Right lobe of liver (tissue), 6 donors: ENCODE measurements at regions not wholly inside any gene's neighbourhood (a gene's known extent, or its start where the extent isn't known, plus 50 kb on each side); places are given as distances from the start of the nearest gene placed in this dataset.
"Not testable (repeated sequence)": the region's sequence is repeated elsewhere in the genome, so short reads cannot be mapped to it uniquely, and the experiment has no call there.

Experiments
- ATAC-seq, 4 donors: fragments of 200-7000 bp; cut with Tn5 transposase; one replicate each; pipeline ENCODE4 v1.9.1; 2020; ENCODE audit warnings: mild to moderate bottlenecking in 4 of 4, moderate library complexity in 4 of 4
- DNase-seq, 3 donors: peaks; one replicate each; pipeline ENCODE4 v3.0.0-alpha.2; 2020
- H3K27ac ChIP-seq, 3 donors: fragments of 200-600 bp; one replicate each; pipeline ENCODE4 v1.8.0; 2022
- H3K27me3 ChIP-seq, 2 donors: fragments of 200-600 bp; one replicate each; pipeline ENCODE4 v1.8.0; 2022
- H3K36me3 ChIP-seq, 4 donors: fragments of 200-600 bp; sonication (generic) in 1 of 4; one replicate each; pipeline versions ENCODE4 v1.5.1 to v1.8.0; 2017 to 2022; ENCODE audit warnings: control low read depth in 1 of 4
- H3K4me1 ChIP-seq, 4 donors: fragments of 200-600 bp; sonication (generic) in 1 of 4; one replicate each; pipeline versions ENCODE4 v1.5.1 to v1.8.0; 2017 to 2022; ENCODE audit warnings: control low read depth in 1 of 4
- H3K4me3 ChIP-seq, 3 donors: fragments of 200-600 bp; one replicate each; pipeline ENCODE4 v1.8.0; 2022
- H3K9me3 ChIP-seq, 4 donors: fragments of 200-600 bp; sonication (generic) in 1 of 4; one replicate each; pipeline versions ENCODE4 v1.5.1 to v1.8.0; 2017 to 2022; ENCODE audit warnings: control low read depth in 1 of 4
- POLR2A ChIP-seq: fragments of 450-650 bp; IDR thresholded peaks from one replicate; pipeline ENCODE4 v1.6.1; 2017; ENCODE audit warnings: antibody characterized with exemption, mild to moderate bottlenecking
- WGBS: methylation state at CpG from one replicate; pipeline ENCODE4 v1.1.6; 2018; ENCODE audit warnings: low coverage, low lambda C conversion rate; ENCODE audit not compliant: insufficient coverage; ENCODE audit errors: missing lambda C conversion rate; 5-methylcytosine and 5-hydroxymethylcytosine counted together
- intact Hi-C, 2 donors: fragments of 100-400 bp; cut with DNase I; formaldehyde crosslinking; loops; one replicate each; pipeline versions ENCODE4 v1.11.2 to v1.14.1; 2022
- TF ChIP-seq, protein P1 (sequence below), 4 donors: fragments of 200-600 bp in 3 of 4; fragments of 450-650 bp in 1 of 4; IDR thresholded peaks; one replicate each; pipeline versions ENCODE4 v1.5.1 to v1.8.0; 2016 to 2022; ENCODE audit warnings: antibody characterized with exemption in 4 of 4, mild to moderate bottlenecking in 2 of 4
- donor health status: DM: no; HTN: yes; CAD: no.
- donor health status: DM: no; HTN: no; CAD: no.
- donor health status: DM: no; HTN: no; CAD: no.
- donor health status: DM: no; HTN: yes; CAD: no.
- donor health status: DM: no; HTN: yes; CAD: no.

DNA sequence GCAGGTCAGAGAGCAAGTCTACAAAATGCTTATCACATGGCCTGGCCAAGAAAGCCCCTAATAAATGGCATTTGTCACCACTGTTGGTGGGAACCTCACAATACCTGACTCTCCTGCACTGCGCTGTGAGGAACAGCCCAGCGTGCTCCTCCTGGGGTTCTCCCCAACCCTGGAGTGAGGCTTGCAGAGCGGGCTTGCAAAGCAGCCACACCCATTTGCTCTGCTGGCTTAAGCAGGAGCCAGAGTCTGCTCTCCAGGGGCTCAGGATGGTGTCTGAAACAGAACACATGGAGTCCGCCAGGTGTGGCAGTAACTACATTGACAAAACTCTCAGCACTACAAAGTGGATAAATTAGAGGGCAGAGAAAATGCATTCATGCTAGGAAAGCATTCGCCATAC lies 331.0 kb upstream of the CCL2 start:
- H3K36me3 ChIP-seq = no peaks in the 10 kb centered on the region
- no peaks in the 10 kb centered on the region for H3K9me3 ChIP-seq
- no peak for DNase-seq
- H3K4me1 ChIP-seq = no peaks in the 10 kb centered on the region
- WGBS = 67% methylated on average over 2 of the region's 5 CpGs
- H3K4me3 ChIP-seq = no peak overlapping the region
- no peak overlapping the region for H3K27ac ChIP-seq
- intact Hi-C loops = no loop called here
- no peaks in the 10 kb centered on the region for H3K27me3 ChIP-seq
- ATAC-seq = no peak
- TF ChIP-seq POLR2A = no peak
- TF ChIP-seq, protein P1, sequence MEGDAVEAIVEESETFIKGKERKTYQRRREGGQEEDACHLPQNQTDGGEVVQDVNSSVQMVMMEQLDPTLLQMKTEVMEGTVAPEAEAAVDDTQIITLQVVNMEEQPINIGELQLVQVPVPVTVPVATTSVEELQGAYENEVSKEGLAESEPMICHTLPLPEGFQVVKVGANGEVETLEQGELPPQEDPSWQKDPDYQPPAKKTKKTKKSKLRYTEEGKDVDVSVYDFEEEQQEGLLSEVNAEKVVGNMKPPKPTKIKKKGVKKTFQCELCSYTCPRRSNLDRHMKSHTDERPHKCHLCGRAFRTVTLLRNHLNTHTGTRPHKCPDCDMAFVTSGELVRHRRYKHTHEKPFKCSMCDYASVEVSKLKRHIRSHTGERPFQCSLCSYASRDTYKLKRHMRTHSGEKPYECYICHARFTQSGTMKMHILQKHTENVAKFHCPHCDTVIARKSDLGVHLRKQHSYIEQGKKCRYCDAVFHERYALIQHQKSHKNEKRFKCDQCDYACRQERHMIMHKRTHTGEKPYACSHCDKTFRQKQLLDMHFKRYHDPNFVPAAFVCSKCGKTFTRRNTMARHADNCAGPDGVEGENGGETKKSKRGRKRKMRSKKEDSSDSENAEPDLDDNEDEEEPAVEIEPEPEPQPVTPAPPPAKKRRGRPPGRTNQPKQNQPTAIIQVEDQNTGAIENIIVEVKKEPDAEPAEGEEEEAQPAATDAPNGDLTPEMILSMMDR (IDR thresholded peaks at IDR 0.05) = no peak

DNA sequence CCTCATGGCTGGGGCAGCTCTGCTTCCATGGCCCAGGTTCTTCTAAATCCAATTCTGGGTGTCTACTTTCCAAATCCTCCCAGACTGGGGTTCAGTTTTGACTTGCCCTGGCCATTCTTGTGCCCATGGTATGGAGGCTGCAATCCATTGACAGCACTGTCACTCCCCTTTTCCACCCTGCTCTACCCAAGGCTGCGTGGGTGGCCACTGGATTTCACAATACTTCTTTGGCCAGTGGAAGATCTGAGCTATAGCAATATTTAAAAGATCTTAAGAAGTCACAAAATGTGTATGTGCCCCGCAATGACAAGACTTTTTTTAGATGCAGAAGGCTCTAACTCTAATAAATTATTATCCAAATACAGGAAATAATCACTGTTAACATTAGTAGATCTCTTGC lies 329.4 kb upstream of the CCL2 start:
- no peaks in the 10 kb centered on the region for H3K9me3 ChIP-seq
- DNase-seq (no peak), ATAC-seq (no peak)
- no peaks in the 10 kb centered on the region for H3K4me1 ChIP-seq
- no peak overlapping the region for H3K4me3 ChIP-seq
- no peaks in the 10 kb centered on the region for H3K27me3 ChIP-seq
- 55% methylated on average over 2 of the region's 2 CpGs for WGBS
- TF ChIP-seq POLR2A = no peak
- TF ChIP-seq, protein P1 (IDR thresholded peaks at IDR 0.05) = no peak
- H3K36me3 ChIP-seq = no peaks in the 10 kb centered on the region
- intact Hi-C loops = no loop called here
- no peak overlapping the region for H3K27ac ChIP-seq

DNA sequence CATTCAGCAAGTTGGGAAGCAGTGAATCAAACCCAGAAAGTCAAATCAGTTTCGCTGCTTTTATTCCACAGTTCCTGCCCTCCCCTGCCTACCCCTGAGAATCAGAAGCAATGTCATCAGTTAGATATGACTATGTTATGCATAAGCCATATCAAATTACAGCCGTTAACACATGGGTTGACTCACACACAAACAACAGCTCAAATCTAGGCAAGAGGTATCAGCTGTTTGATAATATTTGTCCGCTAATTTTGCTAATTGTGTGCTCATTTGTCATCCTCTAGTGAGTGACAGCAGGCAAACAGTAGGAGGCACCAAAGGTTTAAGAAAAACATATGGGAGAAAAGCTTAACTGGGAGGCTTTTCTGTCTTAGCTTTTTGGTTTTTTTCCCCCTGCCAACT lies 327.4 kb upstream of the CCL2 start:
- no peak for DNase-seq
- intact Hi-C loops = no loop called here
- Histone ChIP-seq H3K27ac (no peak overlapping the region), H3K36me3 (no peaks in the 10 kb centered on the region), H3K9me3 (no peaks in the 10 kb centered on the region), H3K4me1 (no peaks in the 10 kb centered on the region), H3K4me3 (no peak overlapping the region), H3K27me3 (no peaks in the 10 kb centered on the region)
- WGBS = 26% methylated on average over 3 of the region's 3 CpGs
- no peak for TF ChIP-seq POLR2A
- TF ChIP-seq, protein P1 (IDR thresholded peaks at IDR 0.05) = no peak
- ATAC-seq = no peak

DNA sequence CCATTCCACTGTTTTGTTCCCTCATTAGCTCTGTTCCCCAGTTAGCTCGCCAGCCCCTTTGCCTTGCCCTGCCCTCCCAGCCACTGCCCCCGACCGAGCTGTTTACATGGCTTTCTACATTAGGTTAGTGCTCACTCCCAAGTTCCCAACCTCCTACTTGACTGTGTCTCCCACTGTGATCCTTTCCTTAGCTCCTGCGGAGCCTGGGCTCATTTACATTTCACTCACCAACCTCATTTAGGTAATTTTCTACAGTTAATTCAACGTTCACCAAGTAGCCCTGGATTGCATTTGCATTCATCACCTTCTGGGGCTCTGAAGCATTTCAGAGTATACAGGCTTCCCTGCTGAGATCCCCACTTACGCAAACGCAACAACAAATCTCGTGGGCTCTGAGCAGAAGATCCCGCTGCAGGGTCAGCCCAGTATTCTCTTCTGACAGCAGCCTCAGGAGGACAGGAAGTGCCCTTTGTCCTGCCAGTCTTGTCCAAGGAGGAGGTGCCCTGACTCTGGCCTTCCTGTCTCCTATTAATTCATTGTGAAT lies 325.8 kb upstream of the CCL2 start:
- Histone ChIP-seq H3K9me3 (no peaks in the 10 kb centered on the region), H3K27me3 (no peaks in the 10 kb centered on the region), H3K36me3 (no peaks in the 10 kb centered on the region), H3K27ac (no peak overlapping the region), H3K4me1 (no peaks in the 10 kb centered on the region), H3K4me3 (no peak overlapping the region)
- TF ChIP-seq, protein P1 (IDR thresholded peaks at IDR 0.05) = no peak
- no peak for TF ChIP-seq POLR2A
- WGBS = 27% methylated on average over 9 of the region's 9 CpGs
- ATAC-seq = no peak
- no peak for DNase-seq
- intact Hi-C loops = no loop called here

DNA sequence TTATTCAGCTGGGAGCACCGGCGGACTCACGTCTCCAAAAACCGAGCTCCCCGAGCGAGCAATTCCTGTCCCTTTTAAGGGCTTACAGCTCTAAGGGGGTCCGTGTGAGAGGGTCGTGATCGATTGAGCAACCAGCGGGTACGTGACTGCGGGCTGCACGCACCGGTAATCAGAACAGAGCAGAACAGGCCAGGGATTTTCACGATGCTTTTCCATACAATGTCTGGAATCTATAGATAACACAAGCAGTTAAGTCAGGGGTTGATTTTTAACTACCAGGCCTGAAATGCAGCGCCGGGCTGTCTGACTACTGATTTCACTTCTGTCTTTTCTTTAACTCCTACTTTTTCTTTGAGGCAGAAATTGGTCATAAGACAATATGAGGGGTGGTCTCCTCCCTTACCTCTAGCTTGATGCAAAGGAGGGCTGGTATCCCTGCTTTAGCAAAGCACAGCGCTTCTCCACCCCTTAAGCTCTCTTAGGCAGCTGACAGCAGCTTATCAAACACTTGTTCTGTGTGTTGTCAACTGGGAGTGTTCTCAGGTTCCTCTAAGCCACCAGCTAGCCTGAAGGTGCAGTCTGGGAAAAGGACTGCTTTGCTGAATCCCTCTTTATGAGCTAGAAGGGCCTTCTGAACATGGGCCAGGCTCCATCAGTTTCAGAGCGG lies 323.8 kb upstream of the CCL2 start:
- DNase-seq, ATAC-seq, intact Hi-C loops, H3K27ac ChIP-seq, H3K4me1 ChIP-seq, H3K36me3 ChIP-seq, H3K27me3 ChIP-seq, H3K9me3 ChIP-seq, H3K4me3 ChIP-seq: not testable (repeated sequence)
- WGBS = 62% methylated on average over 10 of the region's 19 CpGs
